HEK293 (cell line): ENCODE measurements at regions not wholly inside any gene's neighbourhood (a gene's known extent, or its start where the extent isn't known, plus 50 kb on each side); places are given as distances from the start of the nearest gene placed in this dataset.

Experiments
- CTCF ChIP-seq: fragments of 450-650 bp; formaldehyde crosslinking; IDR thresholded peaks from 2 replicates; pipeline ENCODE4 v1.5.1; 2016; ENCODE audit warnings: missing biosample characterization, missing genetic modification characterization
- HOXA7 ChIP-seq: sonication (generic); formaldehyde crosslinking; IDR thresholded peaks from 2 replicates; pipeline ENCODE4 v1.8.1; 2022; ENCODE audit warnings: missing genetic modification reagents, borderline replicate concordance
- PATZ1 ChIP-seq: fragments of 450-650 bp; formaldehyde crosslinking; IDR thresholded peaks from 2 replicates; pipeline ENCODE4 v1.5.1; 2016; ENCODE audit warnings: missing biosample characterization, missing genetic modification characterization
- YY2 ChIP-seq: fragments of 450-650 bp; formaldehyde crosslinking; IDR thresholded peaks from 2 replicates; pipeline ENCODE4 v1.5.1; 2016; ENCODE audit warnings: missing biosample characterization, missing genetic modification characterization
- ZFP3 ChIP-seq: fragments of 450-650 bp; formaldehyde crosslinking; IDR thresholded peaks from 2 replicates; pipeline ENCODE4 v1.5.1; 2016; ENCODE audit warnings: low read depth, missing biosample characterization, missing genetic modification characterization
- ZNF174 ChIP-seq: fragments of 450-650 bp; formaldehyde crosslinking; IDR thresholded peaks from 2 replicates; pipeline ENCODE4 v1.5.0; 2017; ENCODE audit warnings: missing biosample characterization, mild to moderate bottlenecking, missing genetic modification characterization
- ZNF239 ChIP-seq: fragments of 450-650 bp; formaldehyde crosslinking; IDR thresholded peaks from 2 replicates; pipeline ENCODE4 v1.5.1; 2016; ENCODE audit warnings: missing biosample characterization, missing genetic modification characterization
- ZNF423 ChIP-seq: fragments of 450-650 bp; formaldehyde crosslinking; IDR thresholded peaks from 2 replicates; pipeline ENCODE4 v1.5.1; 2016; ENCODE audit warnings: missing biosample characterization, missing genetic modification characterization
- ZNF548 ChIP-seq: fragments of 450-650 bp; formaldehyde crosslinking; IDR thresholded peaks from 2 replicates; pipeline ENCODE4 v1.5.1; 2016; ENCODE audit warnings: missing biosample characterization, missing genetic modification characterization
- TF ChIP-seq, protein P1 (sequence below): fragments of 450-650 bp; formaldehyde crosslinking; IDR thresholded peaks from 2 replicates; pipeline ENCODE4 v1.5.1; 2016; ENCODE audit warnings: missing biosample characterization, missing genetic modification characterization

GRCh38 chr2:48249631-48250473 lies 64.6 kb upstream of the FOXN2 start:
- TF ChIP-seq CTCF (tag by site-specific recombination) (no peak), ZNF548 (no peak), ZFP3 (tag by site-specific recombination) (no peak), YY2 (tag by site-specific recombination) (no peak), ZNF174 (tag by site-specific recombination) (no peak), ZNF423 (tag by site-specific recombination) (no peak), PATZ1 (no peak), ZNF239 (tag by site-specific recombination) (no peak), HOXA7 (no peak)
- TF ChIP-seq, protein P1, sequence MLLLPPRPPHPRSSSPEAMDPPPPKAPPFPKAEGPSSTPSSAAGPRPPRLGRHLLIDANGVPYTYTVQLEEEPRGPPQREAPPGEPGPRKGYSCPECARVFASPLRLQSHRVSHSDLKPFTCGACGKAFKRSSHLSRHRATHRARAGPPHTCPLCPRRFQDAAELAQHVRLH (tag by site-specific recombination) = no peak
